ENCODE measurements at regions not wholly inside any gene's neighbourhood (a gene's known extent, or its start where the extent isn't known, plus 50 kb on each side); places are given as distances from the start of the nearest gene placed in this dataset.

GRCh38 chr7:25893436-25893835 is 258.6 kb upstream of the NFE2L3 start:
- H3K27me3 ChIP-seq, result peaks cover 0 to 54% of the 10 kb centered on the region in 2 donors
- peaks cover 0 to 16% (median 7%) of the 10 kb centered on the region in 4 donors for H3K4me1 ChIP-seq
- TF ChIP-seq, protein P1, sequence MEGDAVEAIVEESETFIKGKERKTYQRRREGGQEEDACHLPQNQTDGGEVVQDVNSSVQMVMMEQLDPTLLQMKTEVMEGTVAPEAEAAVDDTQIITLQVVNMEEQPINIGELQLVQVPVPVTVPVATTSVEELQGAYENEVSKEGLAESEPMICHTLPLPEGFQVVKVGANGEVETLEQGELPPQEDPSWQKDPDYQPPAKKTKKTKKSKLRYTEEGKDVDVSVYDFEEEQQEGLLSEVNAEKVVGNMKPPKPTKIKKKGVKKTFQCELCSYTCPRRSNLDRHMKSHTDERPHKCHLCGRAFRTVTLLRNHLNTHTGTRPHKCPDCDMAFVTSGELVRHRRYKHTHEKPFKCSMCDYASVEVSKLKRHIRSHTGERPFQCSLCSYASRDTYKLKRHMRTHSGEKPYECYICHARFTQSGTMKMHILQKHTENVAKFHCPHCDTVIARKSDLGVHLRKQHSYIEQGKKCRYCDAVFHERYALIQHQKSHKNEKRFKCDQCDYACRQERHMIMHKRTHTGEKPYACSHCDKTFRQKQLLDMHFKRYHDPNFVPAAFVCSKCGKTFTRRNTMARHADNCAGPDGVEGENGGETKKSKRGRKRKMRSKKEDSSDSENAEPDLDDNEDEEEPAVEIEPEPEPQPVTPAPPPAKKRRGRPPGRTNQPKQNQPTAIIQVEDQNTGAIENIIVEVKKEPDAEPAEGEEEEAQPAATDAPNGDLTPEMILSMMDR (IDR thresholded peaks at IDR 0.05), result no peak
- TF ChIP-seq EP300 (IDR thresholded peaks at IDR 0.05) (no peak), POLR2A (IDR thresholded peaks at IDR 0.05) (no peak)
- no peak for DNase-seq (ENCODE audit: low spot score in 2 of 2)
- H3K4me3 ChIP-seq, result peak overlapping the region in 2 of 4 donors; percentile 16 to 50
- no peaks in the 10 kb centered on the region for H3K36me3 ChIP-seq
- no peaks in the 10 kb centered on the region for H3K9me3 ChIP-seq
- no peak overlapping the region for H3K27ac ChIP-seq
- WGBS, 2 donors, result 16 to 22% methylated on average over 1 of the region's 1 CpG

DNA sequence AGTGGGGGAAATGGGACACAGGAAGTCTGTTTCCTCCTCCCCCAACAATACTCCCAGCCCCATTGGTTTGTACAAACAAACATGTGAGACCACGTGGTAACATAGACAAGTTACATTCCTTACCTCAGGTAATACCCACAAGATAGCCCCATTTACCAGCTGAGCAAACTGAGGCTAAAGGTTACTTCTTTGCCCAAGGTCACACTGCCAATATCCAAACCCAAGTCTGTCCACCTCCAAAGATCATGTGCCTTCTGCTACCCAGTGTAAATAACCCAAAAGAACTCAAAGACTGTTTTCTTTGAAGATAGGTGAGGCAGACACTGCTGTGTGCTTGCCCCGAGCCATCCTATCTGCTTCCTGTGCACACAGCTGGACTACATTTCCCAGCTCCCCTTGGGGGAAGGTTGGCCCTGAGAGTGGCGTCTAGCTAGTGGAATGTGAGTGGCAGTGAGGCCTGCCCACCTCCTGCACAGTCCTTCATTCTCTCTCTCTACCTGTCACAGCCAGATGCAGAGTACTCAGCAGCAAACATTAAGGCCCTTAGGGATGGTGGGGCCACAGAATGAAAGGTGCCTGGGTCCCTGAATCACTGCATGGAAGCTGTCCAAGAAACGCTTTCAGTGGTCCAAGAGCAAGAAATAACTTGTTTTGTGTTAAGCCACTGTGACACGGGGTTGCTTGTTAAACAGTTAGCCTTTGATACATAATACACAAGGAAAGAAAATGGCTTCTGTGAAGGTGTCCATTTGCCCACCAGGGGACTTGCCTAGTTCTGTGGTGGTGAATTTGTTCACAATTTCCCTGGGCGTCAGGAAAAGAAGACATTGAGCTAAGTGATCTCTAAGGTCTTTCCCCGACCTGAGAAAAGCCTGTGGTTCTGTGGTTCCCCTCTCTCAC is 257.7 kb upstream of the NFE2L3 start:
- H3K27ac ChIP-seq, result no peak overlapping the region

DNA sequence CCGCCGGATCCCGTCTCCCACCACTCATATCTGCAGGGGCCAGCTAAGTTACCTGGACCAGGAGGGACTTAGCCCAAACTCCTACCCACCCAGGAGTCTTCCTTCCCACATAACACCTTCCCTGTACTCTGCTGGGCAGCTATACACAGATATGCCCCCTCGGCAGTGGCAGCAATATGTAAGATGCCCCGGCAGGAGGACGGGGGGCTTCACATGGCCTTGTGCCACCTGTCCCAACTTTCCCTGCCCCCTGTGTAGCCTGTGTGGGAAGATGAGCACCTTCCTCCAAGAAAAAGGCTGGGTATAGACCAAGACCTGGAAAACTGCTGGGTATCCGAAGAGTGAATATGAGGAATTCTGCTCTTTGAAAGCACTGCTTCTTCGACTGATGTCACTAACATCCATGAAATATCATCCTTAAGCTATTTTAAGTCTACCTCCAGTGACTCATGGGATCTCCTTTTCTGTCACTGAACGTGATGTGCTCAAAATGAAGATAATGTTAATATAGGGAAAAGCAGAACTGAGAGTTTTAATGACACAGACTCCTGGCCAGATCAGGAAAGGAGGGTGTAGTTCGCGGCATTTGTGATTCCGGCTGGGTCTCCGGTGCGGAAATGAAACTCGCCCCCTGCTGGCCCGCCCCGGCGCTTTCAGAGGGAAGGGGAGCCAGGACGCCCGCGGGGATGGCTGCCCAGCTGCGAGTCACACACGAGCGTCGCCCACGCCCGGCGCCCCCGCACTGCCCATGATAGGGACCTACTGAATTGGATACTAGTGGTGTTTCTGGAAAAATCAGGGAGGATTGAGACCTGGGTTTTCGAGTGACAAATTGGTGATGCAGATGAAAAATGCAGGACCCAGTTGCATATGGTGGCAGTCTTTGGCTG is 256.9 kb upstream of the NFE2L3 start:
- peak overlapping the region in 2 of 4 donors; percentile 7 to 16 for H3K4me3 ChIP-seq
- WGBS, 2 donors, result 18 to 19% methylated on average over 30 of the region's 30 CpGs
- no peak overlapping the region for H3K27ac ChIP-seq
- peaks cover 0 to 16% (median 7%) of the 10 kb centered on the region in 4 donors for H3K4me1 ChIP-seq
- TF ChIP-seq, protein P1 (IDR thresholded peaks at IDR 0.05), result peak; percentile 47 to 74 (median 59)
- TF ChIP-seq EP300 (IDR thresholded peaks at IDR 0.05), result peak in 1 of 2 donors; percentile 40
- TF ChIP-seq POLR2A (IDR thresholded peaks at IDR 0.05), result no peak
- peak; percentile 41 to 69 for DNase-seq (ENCODE audit: low spot score in 2 of 2)
- peaks cover 0 to 43% of the 10 kb centered on the region in 2 donors for H3K27me3 ChIP-seq
- no peaks in the 10 kb centered on the region for H3K36me3 ChIP-seq
- H3K9me3 ChIP-seq, result no peaks in the 10 kb centered on the region

More for the DNA sequence above, 257.7 kb upstream of the NFE2L3 start:
- Histone ChIP-seq H3K4me3 (no peak overlapping the region), H3K36me3 (no peaks in the 10 kb centered on the region), H3K27me3 (peaks cover 0 to 52% of the 10 kb centered on the region in 2 donors), H3K4me1 (peaks cover 0 to 16% (median 7%) of the 10 kb centered on the region in 4 donors), H3K9me3 (no peaks in the 10 kb centered on the region)
- 78 to 79% methylated on average over 7 of the region's 7 CpGs for WGBS, 2 donors
- TF ChIP-seq EP300 (IDR thresholded peaks at IDR 0.05), result no peak
- TF ChIP-seq, protein P1 (IDR thresholded peaks at IDR 0.05), result no peak
- TF ChIP-seq POLR2A (IDR thresholded peaks at IDR 0.05), result no peak
- no peak for DNase-seq (ENCODE audit: low spot score in 2 of 2)

DNA sequence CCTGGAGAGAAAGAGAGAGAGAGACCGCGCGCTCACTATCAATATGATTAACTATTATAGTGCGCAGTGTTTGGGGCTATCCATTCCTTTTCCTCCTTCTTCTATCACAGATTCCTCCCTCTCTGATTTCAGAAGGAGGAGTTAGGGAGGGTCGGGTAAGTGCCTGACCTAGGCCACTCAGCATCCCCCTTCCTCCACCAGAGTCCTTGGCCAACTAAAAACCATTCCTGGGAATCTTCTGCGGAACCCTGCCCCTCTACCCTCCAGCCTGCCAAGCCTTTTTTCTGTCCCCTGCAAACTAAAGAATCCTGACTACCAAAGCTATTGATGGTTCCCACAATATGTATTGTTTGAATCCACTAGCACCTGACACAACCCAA is 256.2 kb upstream of the NFE2L3 start:
- H3K4me3 ChIP-seq, result peak overlapping the region in 1 of 4 donors; percentile 16
- no peak overlapping the region for H3K27ac ChIP-seq
- TF ChIP-seq EP300 (IDR thresholded peaks at IDR 0.05), result no peak
- H3K27me3 ChIP-seq, result peaks cover 0 to 41% of the 10 kb centered on the region in 2 donors
- no peak for DNase-seq (ENCODE audit: low spot score in 2 of 2)
- H3K9me3 ChIP-seq, result no peaks in the 10 kb centered on the region
- peaks cover 0 to 16% (median 7%) of the 10 kb centered on the region in 4 donors for H3K4me1 ChIP-seq
- H3K36me3 ChIP-seq, result no peaks in the 10 kb centered on the region
- 48 to 50% methylated on average over 6 of the region's 6 CpGs for WGBS, 2 donors

DNA sequence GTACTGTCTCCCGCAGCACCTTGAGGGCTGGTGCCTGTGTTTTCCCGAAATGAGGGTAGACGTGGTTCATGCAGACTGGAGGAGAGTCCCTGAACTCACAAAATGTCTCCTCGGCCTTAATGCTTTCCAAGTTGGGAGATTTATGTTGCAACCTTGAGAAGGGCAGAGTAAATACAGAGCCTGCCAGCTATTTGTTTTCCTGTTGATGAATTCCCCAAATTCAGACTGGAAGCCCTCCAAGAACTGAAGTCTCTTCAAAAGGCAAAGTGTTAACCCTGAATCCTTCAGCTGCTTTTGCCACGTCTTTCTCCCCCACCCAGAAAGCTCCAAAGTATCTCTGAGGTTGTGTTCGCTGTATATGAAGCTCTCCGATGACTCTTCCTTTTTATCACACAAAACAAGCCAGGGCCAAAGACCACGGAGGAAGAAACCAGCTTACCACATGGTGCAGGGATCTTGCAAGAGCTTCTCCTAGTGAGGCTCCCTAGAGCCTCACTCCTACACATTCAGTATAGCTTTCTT is 254.7 kb upstream of the NFE2L3 start:
- DNase-seq (ENCODE audit: low spot score in 2 of 2), result no peak
- peaks cover 0 to 37% of the 10 kb centered on the region in 2 donors for H3K27me3 ChIP-seq
- H3K36me3 ChIP-seq, result no peaks in the 10 kb centered on the region
- no peak overlapping the region for H3K27ac ChIP-seq
- 64 to 65% methylated on average over 8 of the region's 8 CpGs for WGBS, 2 donors
- no peak for TF ChIP-seq POLR2A (IDR thresholded peaks at IDR 0.05)
- TF ChIP-seq EP300 (IDR thresholded peaks at IDR 0.05), result no peak
- TF ChIP-seq, protein P1 (IDR thresholded peaks at IDR 0.05), result no peak
- H3K9me3 ChIP-seq, result no peaks in the 10 kb centered on the region
- no peak overlapping the region for H3K4me3 ChIP-seq
- H3K4me1 ChIP-seq, result peaks cover 0 to 16% (median 7%) of the 10 kb centered on the region in 4 donors
